ENCODE measurements at regions not wholly inside any gene's neighbourhood (a gene's known extent, or its start where the extent isn't known, plus 50 kb on each side); places are given as distances from the start of the nearest gene placed in this dataset.
"Not testable (repeated sequence)": the region's sequence is repeated elsewhere in the genome, so short reads cannot be mapped to it uniquely, and the experiment has no call there.

DNA sequence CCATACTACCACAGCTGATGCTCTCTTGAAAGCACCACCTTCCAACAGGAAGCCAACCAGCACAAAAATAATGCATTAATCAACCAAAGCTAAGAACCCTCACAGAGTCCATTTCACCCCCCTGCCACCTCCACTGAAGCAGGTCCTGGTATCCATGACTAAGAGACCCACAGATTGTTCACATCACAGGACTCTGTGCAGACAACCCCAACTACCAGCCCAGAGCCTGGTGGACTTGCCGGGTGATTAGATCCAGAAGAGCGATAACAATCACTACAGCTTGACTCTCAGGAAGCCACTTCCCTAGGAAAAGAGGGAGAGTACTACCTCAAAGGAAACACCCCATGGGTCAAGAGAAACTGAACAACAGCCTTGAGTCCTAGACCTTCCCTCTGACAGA lies 528.1 kb downstream of the KIF20B start:
- ATAC-seq, result no peak
- POLR2A ChIA-PET, result no interaction called here
- no peak overlapping the region for H3K27ac ChIP-seq (ENCODE audit: low read length)
- H3K9me3 ChIP-seq (ENCODE audit: control insufficient read depth, insufficient read depth, low read depth, low read length), result peaks cover 4% of the 10 kb centered on the region; the same call in 1 of the 2 replicates
- intact Hi-C loops (cut with micrococcal nuclease; ENCODE audit: unreplicated experiment), result no loop called here
- in situ Hi-C loops (cut with HindIII; ENCODE audit: low pct_unique_long_range_greater_than_20kb, low sequenced_read_pairs), result no loop called here
- no peak for TF ChIP-seq POLR2AphosphoS5 (IDR thresholded peaks at IDR 0.05; ENCODE audit: low read depth, low read length)
- no peaks in the 10 kb centered on the region for H3K4me1 ChIP-seq (ENCODE audit: control insufficient read depth, insufficient read depth, low read length)
- H3K27me3 ChIP-seq (ENCODE audit: control insufficient read depth, insufficient read depth, low read length), result no peaks in the 10 kb centered on the region
- no peak for DNase-seq (ENCODE audit: low read depth, low spot score)
- BruUV-seq (replicated peaks), result no TSS peak
- CTCF ChIA-PET, result no interaction called here
- no peak overlapping the region for H3K4me3 ChIP-seq (ENCODE audit: low read depth in 2 of 2, low read length in 2 of 2)
- H3K36me3 ChIP-seq (ENCODE audit: control insufficient read depth, insufficient read depth, low read length), result no peaks in the 10 kb centered on the region

DNA sequence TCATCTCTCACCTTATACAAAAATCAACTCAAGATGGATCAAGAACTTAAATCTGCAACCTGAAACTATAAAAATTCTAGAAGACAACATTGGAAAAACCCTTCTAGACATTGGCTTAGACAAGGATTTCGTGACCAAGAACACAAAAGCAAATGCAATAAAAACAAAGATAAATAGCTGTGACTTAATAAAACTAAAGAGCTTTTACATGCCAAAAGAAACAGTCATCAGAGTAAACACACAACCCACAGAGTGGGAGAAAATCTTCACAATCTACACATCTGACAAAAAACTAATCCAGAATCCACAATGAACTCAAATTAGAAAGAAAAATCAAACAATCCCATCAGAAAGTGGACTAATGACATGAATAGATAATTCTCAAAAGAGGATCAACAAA lies 532.4 kb downstream of the KIF20B start:
- intact Hi-C loops (cut with micrococcal nuclease; ENCODE audit: unreplicated experiment); in situ Hi-C loops (cut with HindIII; ENCODE audit: low pct_unique_long_range_greater_than_20kb, low sequenced_read_pairs); DNase-seq (ENCODE audit: low read depth, low spot score); H3K36me3 ChIP-seq (ENCODE audit: control insufficient read depth, insufficient read depth, low read length); H3K4me3 ChIP-seq (ENCODE audit: low read depth in 2 of 2, low read length in 2 of 2); H3K27ac ChIP-seq (ENCODE audit: low read length); H3K9me3 ChIP-seq (ENCODE audit: control insufficient read depth, insufficient read depth, low read depth, low read length); POLR2A ChIA-PET; H3K4me1 ChIP-seq (ENCODE audit: control insufficient read depth, insufficient read depth, low read length); ATAC-seq; BruUV-seq (replicated peaks); H3K27me3 ChIP-seq (ENCODE audit: control insufficient read depth, insufficient read depth, low read length); CTCF ChIA-PET: not testable (repeated sequence)

DNA sequence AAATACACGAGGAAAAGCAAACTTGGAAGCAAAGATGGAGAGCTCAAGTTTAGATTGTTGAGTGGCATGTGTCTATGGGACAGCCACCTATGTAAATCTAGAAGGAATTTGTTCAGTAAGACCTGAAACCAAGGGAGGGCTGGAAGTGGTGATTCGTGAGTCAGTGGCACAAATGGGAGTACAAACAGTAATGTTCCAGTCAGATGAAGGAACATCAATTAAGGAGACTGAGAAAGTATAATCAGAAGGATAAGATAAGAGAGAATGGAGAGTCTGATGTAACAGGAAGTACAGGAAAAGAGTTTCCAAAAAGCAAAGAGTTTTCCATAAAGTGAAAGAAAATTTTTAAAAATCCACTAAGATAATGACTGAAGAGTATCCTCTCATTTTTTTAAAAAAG lies 544.2 kb downstream of the KIF20B start:
- no peaks in the 10 kb centered on the region for H3K9me3 ChIP-seq (ENCODE audit: control insufficient read depth, insufficient read depth, low read depth, low read length)
- TF ChIP-seq SIN3A (IDR thresholded peaks at IDR 0.05; ENCODE audit: borderline replicate concordance, insufficient read depth, low read depth, low read length), result no peak
- TF ChIP-seq POLR2AphosphoS5 (IDR thresholded peaks at IDR 0.05; ENCODE audit: low read depth, low read length), result no peak
- TF ChIP-seq, protein P1, sequence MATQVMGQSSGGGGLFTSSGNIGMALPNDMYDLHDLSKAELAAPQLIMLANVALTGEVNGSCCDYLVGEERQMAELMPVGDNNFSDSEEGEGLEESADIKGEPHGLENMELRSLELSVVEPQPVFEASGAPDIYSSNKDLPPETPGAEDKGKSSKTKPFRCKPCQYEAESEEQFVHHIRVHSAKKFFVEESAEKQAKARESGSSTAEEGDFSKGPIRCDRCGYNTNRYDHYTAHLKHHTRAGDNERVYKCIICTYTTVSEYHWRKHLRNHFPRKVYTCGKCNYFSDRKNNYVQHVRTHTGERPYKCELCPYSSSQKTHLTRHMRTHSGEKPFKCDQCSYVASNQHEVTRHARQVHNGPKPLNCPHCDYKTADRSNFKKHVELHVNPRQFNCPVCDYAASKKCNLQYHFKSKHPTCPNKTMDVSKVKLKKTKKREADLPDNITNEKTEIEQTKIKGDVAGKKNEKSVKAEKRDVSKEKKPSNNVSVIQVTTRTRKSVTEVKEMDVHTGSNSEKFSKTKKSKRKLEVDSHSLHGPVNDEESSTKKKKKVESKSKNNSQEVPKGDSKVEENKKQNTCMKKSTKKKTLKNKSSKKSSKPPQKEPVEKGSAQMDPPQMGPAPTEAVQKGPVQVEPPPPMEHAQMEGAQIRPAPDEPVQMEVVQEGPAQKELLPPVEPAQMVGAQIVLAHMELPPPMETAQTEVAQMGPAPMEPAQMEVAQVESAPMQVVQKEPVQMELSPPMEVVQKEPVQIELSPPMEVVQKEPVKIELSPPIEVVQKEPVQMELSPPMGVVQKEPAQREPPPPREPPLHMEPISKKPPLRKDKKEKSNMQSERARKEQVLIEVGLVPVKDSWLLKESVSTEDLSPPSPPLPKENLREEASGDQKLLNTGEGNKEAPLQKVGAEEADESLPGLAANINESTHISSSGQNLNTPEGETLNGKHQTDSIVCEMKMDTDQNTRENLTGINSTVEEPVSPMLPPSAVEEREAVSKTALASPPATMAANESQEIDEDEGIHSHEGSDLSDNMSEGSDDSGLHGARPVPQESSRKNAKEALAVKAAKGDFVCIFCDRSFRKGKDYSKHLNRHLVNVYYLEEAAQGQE (IDR thresholded peaks at IDR 0.05; ENCODE audit: insufficient read depth in 1 of 2, low read depth in 2 of 2, low read length in 1 of 2), result no peak
- no peak for TF ChIP-seq TCF7L2 (IDR thresholded peaks at IDR 0.05; ENCODE audit: low read depth, low read length)
- TF ChIP-seq, protein P2, sequence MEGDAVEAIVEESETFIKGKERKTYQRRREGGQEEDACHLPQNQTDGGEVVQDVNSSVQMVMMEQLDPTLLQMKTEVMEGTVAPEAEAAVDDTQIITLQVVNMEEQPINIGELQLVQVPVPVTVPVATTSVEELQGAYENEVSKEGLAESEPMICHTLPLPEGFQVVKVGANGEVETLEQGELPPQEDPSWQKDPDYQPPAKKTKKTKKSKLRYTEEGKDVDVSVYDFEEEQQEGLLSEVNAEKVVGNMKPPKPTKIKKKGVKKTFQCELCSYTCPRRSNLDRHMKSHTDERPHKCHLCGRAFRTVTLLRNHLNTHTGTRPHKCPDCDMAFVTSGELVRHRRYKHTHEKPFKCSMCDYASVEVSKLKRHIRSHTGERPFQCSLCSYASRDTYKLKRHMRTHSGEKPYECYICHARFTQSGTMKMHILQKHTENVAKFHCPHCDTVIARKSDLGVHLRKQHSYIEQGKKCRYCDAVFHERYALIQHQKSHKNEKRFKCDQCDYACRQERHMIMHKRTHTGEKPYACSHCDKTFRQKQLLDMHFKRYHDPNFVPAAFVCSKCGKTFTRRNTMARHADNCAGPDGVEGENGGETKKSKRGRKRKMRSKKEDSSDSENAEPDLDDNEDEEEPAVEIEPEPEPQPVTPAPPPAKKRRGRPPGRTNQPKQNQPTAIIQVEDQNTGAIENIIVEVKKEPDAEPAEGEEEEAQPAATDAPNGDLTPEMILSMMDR (IDR thresholded peaks at IDR 0.05), result no peak
- in situ Hi-C loops (cut with HindIII; ENCODE audit: low pct_unique_long_range_greater_than_20kb, low sequenced_read_pairs), result no loop called here
- POLR2A ChIA-PET, result no interaction called here
- H3K27me3 ChIP-seq (ENCODE audit: control insufficient read depth, insufficient read depth, low read length), result no peaks in the 10 kb centered on the region
- no peaks in the 10 kb centered on the region for H3K36me3 ChIP-seq (ENCODE audit: control insufficient read depth, insufficient read depth, low read length)
- no peak overlapping the region for H3K27ac ChIP-seq (ENCODE audit: low read length)
- intact Hi-C loops (cut with micrococcal nuclease; ENCODE audit: unreplicated experiment), result no loop called here
- no TSS peak for BruUV-seq (replicated peaks)
- no peak for DNase-seq (ENCODE audit: low read depth, low spot score)
- no peak overlapping the region for H3K4me3 ChIP-seq (ENCODE audit: low read depth in 2 of 2, low read length in 2 of 2)
- CTCF ChIA-PET, result no interaction called here
- no peak for ATAC-seq
- H3K4me1 ChIP-seq (ENCODE audit: control insufficient read depth, insufficient read depth, low read length), result no peaks in the 10 kb centered on the region

DNA sequence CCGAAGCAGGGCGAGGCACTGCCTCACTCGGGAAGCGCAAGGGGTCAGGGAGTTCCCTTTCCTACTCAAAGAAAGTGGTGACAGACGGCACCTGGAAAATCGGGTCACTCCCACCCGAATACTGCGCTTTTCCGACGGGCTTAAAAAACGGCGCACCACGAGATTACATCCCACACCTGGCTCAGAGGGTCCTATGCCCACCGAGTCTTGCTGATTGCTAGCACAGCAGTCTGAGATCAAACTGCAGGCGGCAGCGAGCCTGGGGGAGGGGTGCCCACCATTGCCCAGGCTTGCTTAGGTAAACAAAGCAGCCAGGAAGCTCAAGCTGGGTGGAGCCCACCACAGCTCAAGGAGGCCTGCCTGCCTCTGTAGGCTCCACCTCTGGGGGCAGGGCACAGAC lies 549.4 kb downstream of the KIF20B start:
- H3K36me3 ChIP-seq (ENCODE audit: control insufficient read depth, insufficient read depth, low read length); H3K4me1 ChIP-seq (ENCODE audit: control insufficient read depth, insufficient read depth, low read length); BruUV-seq (replicated peaks); intact Hi-C loops (cut with micrococcal nuclease; ENCODE audit: unreplicated experiment); POLR2A ChIA-PET; in situ Hi-C loops (cut with HindIII; ENCODE audit: low pct_unique_long_range_greater_than_20kb, low sequenced_read_pairs); CTCF ChIA-PET; ATAC-seq; H3K27me3 ChIP-seq (ENCODE audit: control insufficient read depth, insufficient read depth, low read length); DNase-seq (ENCODE audit: low read depth, low spot score); H3K4me3 ChIP-seq (ENCODE audit: low read depth in 2 of 2, low read length in 2 of 2); H3K27ac ChIP-seq (ENCODE audit: low read length); H3K9me3 ChIP-seq (ENCODE audit: control insufficient read depth, insufficient read depth, low read depth, low read length): not testable (repeated sequence)

All from Panc1 (cell line).